ENCODE measurements at regions not wholly inside any gene's neighbourhood (a gene's known extent, or its start where the extent isn't known, plus 50 kb on each side); places are given as distances from the start of the nearest gene placed in this dataset.

GRCh38 chr1:88001460-88001859, 672.8 kb downstream of the LMO4 start:
- H3K27ac ChIP-seq, result no peak overlapping the region
- TF ChIP-seq, protein P1, sequence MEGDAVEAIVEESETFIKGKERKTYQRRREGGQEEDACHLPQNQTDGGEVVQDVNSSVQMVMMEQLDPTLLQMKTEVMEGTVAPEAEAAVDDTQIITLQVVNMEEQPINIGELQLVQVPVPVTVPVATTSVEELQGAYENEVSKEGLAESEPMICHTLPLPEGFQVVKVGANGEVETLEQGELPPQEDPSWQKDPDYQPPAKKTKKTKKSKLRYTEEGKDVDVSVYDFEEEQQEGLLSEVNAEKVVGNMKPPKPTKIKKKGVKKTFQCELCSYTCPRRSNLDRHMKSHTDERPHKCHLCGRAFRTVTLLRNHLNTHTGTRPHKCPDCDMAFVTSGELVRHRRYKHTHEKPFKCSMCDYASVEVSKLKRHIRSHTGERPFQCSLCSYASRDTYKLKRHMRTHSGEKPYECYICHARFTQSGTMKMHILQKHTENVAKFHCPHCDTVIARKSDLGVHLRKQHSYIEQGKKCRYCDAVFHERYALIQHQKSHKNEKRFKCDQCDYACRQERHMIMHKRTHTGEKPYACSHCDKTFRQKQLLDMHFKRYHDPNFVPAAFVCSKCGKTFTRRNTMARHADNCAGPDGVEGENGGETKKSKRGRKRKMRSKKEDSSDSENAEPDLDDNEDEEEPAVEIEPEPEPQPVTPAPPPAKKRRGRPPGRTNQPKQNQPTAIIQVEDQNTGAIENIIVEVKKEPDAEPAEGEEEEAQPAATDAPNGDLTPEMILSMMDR (IDR thresholded peaks at IDR 0.05), result no peak
- no peak for TF ChIP-seq ZFX (IDR thresholded peaks at IDR 0.05; ENCODE audit: borderline replicate concordance)

DNA sequence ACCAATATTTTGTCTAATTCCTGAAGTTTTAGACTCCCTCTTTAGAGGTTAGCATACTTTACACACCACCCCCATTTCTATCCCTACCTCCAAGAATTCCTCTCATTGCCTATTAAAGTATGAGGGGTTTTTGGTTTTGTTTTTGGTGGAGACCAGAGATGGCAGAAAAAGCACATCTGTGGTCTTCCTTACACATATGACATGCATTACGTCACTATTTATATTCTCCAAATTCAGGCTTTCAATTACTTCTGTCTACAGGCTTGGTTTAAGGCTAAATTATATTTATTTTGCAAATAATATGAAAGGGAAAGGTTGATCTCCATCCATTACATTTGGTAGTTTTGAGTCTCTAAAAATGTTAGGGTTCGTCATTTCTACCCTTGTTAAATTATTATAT, 674.6 kb downstream of the LMO4 start:
- no peak overlapping the region for H3K27ac ChIP-seq
- TF ChIP-seq, protein P1 (IDR thresholded peaks at IDR 0.05), result no peak
- TF ChIP-seq ZFX (IDR thresholded peaks at IDR 0.05; ENCODE audit: borderline replicate concordance), result no peak

DNA sequence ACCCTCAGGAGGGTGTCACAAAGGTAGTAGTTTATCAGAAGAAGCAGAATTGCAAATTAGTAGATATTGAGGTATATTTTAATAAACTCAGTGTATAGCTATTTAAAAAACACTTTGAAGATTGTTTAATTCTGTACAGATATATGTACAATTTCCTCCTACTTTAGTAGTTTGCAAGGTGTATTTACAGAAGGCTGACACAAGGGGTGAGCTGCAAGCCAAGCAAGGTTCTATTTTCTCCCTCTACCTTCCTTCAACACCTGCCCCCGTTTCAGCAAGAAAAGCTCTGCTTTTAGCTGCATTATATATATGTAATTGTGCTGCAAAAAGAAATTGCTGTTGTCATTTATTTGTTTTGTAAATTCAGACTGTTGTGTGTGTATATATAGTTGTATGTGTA, 674.2 kb upstream of the PKN2 start:
- no peak overlapping the region for H3K27ac ChIP-seq
- TF ChIP-seq ZFX (IDR thresholded peaks at IDR 0.05; ENCODE audit: borderline replicate concordance), result no peak
- TF ChIP-seq, protein P1 (IDR thresholded peaks at IDR 0.05), result no peak

GRCh38 chr1:88013485-88013884, 670.6 kb upstream of the PKN2 start:
- H3K27ac ChIP-seq, result no peak overlapping the region
- TF ChIP-seq ZFX (IDR thresholded peaks at IDR 0.05; ENCODE audit: borderline replicate concordance), result no peak
- TF ChIP-seq, protein P1 (IDR thresholded peaks at IDR 0.05), result no peak

- no peak overlapping the region for H3K27ac ChIP-seq
- no peak for TF ChIP-seq ZFX (IDR thresholded peaks at IDR 0.05; ENCODE audit: borderline replicate concordance)
- TF ChIP-seq, protein P1 (IDR thresholded peaks at IDR 0.05), result no peak
Observed at GRCh38 chr1:88014131-88014530, 669.9 kb upstream of the PKN2 start.

DNA sequence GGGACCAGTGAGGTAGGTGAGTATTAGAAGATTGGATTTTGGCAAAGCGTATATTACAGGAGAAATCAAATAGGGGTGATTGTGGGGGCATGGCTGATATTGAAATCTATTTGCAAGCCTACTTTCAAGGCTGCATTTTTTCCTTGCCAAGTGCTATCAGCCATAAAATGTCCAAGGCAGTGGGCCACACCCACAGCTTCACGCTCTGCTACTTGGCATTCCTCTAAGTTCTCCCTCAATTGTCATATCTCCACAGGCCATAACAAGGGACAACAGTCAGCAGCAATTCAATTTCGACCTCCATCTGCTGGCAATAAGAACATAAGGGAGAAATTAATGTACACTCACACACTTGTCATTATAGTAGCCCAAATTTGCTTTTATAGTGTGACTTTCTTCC, 667.1 kb upstream of the PKN2 start:
- TF ChIP-seq, protein P1 (IDR thresholded peaks at IDR 0.05), result no peak
- no peak for TF ChIP-seq ZFX (IDR thresholded peaks at IDR 0.05; ENCODE audit: borderline replicate concordance)
- no peak overlapping the region for H3K27ac ChIP-seq

DNA sequence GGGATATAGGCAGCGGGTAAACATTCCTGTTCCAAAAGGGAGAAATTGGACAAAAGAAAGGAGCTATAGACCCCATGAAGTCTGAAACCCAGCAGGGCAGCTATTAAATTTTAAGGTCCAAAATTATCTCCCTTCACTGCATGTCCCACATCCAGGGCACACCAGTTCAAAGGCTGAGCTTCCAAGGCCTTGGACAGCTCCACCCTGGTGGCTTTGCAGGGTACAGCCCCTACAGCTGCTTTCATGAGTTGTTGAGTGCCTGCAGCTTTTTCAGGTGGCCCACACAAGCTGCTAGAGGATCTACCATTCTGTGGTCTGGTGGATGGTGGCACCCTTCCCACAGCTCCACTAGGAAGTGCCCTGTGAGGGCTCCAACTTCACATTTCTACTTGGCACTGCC, 662.5 kb upstream of the PKN2 start:
- no peak overlapping the region for H3K27ac ChIP-seq
- no peak for TF ChIP-seq ZFX (IDR thresholded peaks at IDR 0.05; ENCODE audit: borderline replicate concordance)
- TF ChIP-seq, protein P1 (IDR thresholded peaks at IDR 0.05), result no peak
